Fibroblast of lung (primary cell): ENCODE measurements at regions not wholly inside any gene's neighbourhood (a gene's known extent, or its start where the extent isn't known, plus 50 kb on each side); places are given as distances from the start of the nearest gene placed in this dataset.

Source experiments
- CTCF ChIP-seq, 2 donors: IDR thresholded peaks in 1 of 2; conservative IDR thresholded peaks in 1 of 2; 1 replicate in 1 of 2; 2 replicates in 1 of 2; pipeline ENCODE4 v1.5.1; 2011 to 2012; ENCODE audit warnings: low read length in 2 of 2, control low read depth in 1 of 2, inconsistent platforms in 1 of 2, low read depth in 1 of 2, mild to moderate bottlenecking in 1 of 2
- EZH2 ChIP-seq: IDR thresholded peaks from 2 replicates; pipeline ENCODE4 v1.5.1; 2012; ENCODE audit warnings: low read length, control low read depth, mild to moderate bottlenecking; ENCODE audit errors: missing control alignments

GRCh38 chr3:182241766-182242488 is 530.2 kb downstream of the SOX2 start:
- TF ChIP-seq CTCF (conservative IDR thresholded peaks at IDR 0.05 in 1 of 2, IDR thresholded peaks at IDR 0.05 in 1 of 2; ENCODE audit: low read depth in 1 of 2, low read length in 2 of 2) (no peak), EZH2 (no peak)
